Stimulated activated CD4-positive, alpha-beta T cell treated with anti-CD3 and anti-CD28 coated beads, Interleukin-2, amount 100 ng/mL, for 4 hours (primary cell): ENCODE measurements at regions not wholly inside any gene's neighbourhood (a gene's known extent, or its start where the extent isn't known, plus 50 kb on each side); places are given as distances from the start of the nearest gene placed in this dataset.
"Not testable (repeated sequence)": the region's sequence is repeated elsewhere in the genome, so short reads cannot be mapped to it uniquely, and the experiment has no call there.

Source experiments
- DNase-seq: peaks from one replicate; pipeline ENCODE4 v3.0.0-alpha.2; 2020; ENCODE audit warnings: low read depth

DNA sequence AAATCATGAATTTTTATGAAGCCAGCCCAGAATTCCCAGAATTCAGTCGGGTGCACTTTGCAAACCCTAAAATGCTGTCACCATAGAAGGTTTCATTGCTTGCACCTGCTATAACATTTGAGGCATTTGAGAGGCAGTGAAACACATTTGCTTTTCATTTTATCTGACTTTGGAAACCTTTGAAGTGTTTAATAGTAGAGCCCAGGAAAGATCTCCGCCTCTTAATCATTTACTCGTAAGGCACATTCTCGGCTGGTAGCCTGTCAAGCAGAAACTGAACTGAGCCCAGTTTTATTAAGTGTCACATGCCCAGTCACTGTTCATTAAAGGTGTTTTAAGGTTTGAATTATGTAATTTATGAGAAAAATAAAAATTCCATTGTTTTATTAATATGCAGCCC, 247.6 kb downstream of the EMX2 start:
- no peak for DNase-seq

DNA sequence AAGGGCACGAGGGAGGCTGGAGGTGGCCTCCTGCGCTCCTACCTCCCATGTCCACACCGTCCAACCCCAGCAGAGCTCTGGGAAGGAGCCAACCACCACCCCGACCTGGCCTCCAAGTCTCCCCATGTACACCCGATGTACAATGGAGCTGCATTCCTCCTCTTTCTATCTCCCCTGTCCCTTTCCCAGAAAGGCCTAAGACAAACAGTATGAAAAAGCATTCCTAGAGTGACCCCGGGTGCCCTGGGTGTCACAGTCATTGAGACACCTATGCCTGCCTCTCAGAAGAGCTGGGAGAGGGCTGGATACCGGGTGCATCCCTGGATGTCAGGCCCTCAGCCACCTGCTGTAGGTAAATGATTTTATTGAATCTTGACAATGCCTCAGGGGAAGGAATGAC, 248.1 kb downstream of the EMX2 start:
- DNase-seq: no peak

DNA sequence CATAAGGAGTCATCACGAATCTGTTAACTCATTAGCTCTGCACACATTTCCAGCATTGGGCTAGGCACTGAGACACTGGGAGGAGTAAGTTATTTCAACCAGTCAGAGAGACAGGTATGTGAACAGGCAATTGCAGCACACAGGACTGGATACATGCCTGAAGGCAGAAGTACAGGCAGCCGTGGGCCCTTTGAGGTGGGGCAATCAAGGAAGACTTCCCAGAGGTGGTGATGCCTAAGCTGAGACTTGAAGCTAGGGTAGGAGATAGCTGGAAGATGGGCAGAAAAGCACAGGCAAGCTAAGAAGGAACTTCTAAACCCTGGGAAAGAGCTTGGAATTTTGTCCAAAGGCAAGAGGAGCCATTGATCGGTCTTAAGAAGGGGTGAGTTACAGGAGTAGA, 249.7 kb downstream of the EMX2 start:
- no peak for DNase-seq

DNA sequence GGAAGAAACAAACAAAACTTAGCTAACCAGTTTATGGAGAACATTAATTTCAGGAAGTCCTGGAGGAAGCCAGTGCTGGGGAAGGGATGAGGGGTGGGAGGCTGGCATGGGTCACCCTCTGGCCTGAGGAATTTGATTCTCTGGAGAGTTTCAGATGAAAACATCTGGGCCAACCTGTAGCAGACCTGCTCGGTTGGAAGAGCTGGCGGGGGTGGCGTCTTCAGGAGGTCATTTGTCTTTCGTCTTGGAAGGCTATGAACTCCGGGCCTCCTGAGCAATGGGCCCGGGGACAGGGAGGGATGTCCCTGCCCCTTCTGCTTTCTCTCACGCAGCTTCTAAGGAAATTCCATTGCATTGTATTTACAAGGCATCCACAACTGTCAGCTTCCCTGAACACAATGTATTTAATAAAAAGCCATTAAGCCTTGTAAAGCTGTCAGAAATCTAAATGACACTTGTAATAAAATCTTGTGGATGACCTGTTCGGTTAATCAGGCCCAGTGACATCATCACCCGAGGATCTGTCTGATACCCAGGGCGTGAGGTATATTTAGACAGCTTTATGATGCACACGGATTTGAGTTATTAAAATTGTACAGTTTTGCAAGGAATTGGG, 250.5 kb downstream of the RAB11FIP2 start:
- no peak for DNase-seq

DNA sequence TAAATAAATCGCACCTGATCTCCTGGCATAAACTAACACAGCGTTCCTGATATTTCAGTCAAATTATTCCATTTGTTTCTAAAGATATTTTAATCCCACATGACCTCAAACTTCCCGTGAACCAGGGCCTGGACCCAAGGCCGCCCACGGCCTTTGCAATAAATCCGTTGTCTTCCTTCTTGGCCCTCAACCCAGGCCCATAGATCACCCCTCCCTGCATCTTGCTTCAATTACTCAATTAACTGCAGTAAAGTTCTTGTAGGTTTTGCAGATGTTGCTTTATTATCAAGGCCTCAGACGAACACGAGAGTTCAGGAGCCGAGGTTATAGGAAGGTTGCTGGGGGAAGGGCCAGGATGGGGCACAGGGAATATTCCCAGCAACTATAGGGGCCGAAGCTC, 249.4 kb downstream of the RAB11FIP2 start:
- DNase-seq: no peak

DNA sequence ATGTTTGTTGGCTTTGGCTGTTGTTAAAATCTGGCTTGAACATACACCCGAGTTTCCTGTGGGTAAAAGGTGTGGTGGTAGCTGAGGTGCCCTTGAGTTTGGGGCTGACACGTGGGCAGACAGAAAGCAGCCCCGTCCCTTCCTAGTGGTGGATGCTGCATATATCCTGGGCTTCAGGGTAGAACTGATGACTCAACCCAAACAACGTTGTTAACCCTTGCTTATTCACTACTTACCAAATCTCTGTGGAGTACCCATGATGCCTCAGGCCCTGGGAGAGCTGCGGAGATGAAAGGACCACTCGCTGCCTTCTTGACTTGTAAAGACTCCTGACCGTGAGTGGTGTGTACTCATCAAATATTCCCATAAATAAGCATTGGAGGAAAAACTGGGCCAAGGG, 245.1 kb downstream of the RAB11FIP2 start:
- DNase-seq: no peak

DNA sequence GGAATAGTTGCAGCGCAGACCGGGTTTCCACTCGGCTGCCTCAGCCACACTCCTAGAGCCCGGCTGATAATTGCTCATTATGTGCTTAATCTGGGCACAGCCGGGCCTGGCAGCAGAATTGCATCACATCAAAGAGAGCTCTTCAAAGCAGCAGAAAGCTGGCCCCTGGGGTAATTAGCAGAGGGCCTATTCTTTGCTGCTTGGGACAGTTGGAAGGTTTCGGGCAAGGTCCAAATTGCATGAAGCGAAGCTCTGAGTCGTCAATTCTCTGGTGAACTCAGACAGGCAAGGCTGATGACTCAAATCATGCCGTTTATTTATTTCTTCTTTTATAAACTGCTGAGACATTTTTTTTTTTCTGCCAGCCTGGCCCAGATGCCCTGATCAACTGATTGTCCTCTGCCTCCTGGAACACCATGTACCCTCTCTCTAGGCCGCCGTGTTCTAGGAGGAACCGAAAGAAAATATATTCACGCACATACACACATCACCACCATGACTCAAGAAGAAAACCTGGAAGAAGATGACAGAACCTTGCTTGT, 242.2 kb downstream of the RAB11FIP2 start:
- DNase-seq: no peak

DNA sequence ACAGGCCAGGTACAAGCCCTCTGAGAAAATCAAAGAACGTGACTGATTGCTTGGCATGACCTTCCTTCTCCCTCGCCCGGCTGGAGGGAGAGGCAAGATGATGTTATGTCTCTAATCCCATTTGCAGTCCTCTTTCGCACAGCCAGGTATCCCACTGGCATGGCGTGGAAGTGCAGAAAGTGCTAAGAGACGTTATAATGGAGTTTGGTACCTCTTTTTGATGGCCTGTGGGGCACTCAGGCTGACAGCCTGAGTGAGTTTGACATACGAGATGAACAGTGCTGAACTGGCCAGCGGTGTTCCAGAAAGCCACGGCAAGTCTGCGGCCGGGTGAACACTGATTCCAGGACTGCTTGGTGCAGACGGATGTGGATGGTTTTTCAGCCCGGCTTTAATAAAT, 241.6 kb downstream of the RAB11FIP2 start:
- no peak for DNase-seq

DNA sequence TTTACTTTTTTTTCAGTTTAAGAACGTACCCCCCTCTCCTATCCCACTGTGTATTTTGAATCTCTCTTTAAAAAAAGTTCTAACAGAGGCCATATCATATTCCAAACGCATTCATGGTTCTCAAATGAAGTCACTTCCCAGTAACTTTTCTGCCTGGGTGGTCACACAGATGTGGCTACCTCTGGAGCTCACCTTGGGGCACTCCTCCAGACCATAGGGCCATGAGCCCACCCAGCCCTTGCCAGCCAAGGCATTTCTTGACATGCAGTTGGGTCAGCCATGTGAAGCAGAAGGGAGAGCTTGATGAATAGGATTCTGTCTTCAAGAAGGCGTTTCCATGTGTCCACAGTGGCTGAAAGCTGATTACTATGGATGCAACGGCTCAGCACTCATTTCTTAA, 239.3 kb downstream of the RAB11FIP2 start:
- DNase-seq: no peak

DNA sequence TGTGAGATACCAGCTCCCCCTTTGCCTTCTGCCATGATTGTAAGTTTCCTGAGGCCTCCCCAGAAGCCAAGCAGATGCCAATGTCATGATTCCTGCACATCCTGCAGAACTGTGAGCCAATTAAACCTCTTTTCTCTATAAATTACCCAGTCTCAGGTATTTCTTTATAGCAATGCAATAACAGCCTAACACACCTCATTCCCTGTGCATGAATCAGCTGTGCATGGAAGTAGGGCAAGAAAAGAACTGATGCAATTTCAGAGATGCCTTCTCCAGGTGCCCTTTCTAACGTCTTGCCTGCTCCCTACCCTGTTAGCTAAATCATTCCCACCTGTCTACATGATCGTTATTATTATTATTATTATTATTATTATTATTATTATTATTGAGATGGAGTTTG, 230.9 kb downstream of the RAB11FIP2 start:
- not testable (repeated sequence) for DNase-seq

DNA sequence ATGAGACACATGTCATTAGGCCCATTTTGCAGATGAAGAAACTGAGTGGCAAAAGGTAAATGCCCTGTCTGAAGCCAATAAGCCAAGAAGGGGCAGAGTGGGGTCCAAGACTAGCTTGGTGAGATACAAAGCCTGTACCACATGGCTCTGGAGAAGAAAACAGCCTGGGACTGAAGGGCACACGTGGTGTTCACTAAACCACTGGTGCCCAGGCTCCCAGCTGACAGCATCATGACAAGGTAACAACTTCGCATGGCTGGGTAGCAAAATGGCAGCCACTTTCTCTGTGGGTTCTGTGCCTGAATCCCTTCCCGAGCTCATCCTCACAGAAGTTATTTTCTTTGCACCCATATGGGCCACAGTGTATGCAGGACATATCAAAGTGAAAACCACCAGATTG, 229.6 kb downstream of the RAB11FIP2 start:
- no peak for DNase-seq

DNA sequence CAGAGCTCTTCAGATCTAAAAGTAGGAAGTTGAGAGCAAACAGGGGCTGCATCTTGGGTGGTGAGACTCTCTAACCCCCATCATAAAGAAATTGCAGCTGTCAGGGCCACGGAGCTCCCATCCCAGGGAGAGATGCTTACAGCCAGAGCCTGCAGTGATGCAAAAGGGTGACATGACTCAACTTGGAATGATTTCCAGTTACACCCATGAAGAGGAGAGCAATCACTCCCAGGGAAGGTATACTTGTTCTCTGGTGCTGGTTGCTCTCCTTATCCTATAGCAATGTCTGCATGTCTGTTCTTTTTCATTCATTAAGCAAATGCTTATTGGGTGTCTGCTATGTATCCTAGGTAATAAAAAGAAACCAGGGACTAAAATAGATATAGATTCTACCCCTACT, 228.0 kb downstream of the RAB11FIP2 start:
- DNase-seq: no peak

DNA sequence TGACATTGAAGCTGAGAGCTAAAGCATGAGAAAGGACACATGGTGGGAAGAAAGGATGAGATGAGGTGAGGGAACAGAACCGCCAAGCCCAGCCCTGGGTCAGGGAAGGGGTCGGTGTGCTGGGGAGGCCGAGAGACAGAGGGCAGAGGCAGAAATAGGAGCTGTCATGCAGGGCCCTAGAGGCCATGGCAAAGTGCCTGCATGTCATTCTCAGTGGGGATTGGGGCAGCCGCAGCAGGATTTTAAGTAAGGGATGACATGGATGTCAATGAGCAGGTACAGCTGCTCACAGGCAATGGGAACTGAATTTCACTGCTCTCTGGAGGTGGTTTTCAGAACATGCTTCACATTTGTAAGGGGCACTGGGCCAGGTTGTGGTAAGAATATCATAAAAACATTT, 227.4 kb downstream of the RAB11FIP2 start:
- no peak for DNase-seq

DNA sequence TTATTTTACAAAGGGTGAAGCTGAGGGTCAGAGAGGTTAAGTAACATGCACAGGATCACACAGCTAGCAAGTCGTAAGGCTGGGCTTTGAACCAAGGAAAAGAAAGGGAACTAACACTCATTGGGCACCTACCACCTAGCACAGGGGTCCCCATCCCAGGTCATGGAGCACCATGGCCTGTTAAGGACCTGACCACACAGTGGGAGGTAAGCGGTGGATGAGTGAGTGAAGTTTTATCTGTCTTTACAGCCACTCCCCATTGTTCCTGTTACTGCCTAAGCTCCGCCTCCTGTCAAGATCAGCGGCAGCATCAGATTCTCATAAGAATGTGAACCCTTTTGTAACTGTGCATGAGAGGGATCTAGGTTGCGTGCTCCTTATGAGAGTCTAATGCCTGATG, 222.8 kb downstream of the RAB11FIP2 start:
- DNase-seq: no peak

DNA sequence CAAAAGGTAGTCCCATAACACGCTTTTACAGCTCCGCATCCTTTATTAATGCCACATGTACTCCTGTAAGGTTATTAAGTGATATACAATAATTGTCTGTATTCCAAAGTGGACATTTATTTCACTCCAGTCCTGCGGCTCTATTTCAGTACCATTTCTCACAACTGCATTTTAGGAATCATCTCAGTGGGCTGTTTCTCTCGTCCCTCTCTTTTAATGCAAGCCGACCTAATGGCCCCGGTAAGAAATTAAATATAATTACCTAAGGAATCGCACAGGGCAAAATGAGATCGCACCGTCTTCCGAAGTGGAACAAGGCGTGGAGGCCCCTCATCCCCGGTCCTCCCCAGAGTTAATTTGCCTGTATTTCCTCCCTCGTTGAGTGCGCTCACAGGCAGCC, 216.5 kb downstream of the RAB11FIP2 start:
- no peak for DNase-seq

DNA sequence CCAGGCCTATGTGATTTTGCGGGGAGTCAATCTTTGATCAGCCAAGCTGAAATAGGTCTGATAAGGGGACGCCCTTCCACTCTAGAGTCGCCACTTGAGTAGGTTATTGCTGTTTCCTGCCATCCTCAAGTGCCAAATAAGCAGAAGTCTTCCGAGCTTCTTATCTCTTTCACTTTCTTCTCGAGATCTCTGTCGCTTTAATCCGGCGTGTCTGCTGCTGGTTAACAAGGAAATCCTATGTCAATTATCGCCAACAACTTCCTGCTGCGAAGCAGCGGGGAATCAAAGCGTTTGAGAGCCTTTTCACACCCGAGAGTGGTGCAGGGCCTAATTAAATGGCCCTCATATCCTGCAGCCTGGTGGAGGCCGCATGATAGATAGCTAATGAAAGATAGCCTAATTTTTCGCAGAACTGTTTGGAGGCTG, 215.9 kb downstream of the RAB11FIP2 start:
- DNase-seq: peak; percentile 0

DNA sequence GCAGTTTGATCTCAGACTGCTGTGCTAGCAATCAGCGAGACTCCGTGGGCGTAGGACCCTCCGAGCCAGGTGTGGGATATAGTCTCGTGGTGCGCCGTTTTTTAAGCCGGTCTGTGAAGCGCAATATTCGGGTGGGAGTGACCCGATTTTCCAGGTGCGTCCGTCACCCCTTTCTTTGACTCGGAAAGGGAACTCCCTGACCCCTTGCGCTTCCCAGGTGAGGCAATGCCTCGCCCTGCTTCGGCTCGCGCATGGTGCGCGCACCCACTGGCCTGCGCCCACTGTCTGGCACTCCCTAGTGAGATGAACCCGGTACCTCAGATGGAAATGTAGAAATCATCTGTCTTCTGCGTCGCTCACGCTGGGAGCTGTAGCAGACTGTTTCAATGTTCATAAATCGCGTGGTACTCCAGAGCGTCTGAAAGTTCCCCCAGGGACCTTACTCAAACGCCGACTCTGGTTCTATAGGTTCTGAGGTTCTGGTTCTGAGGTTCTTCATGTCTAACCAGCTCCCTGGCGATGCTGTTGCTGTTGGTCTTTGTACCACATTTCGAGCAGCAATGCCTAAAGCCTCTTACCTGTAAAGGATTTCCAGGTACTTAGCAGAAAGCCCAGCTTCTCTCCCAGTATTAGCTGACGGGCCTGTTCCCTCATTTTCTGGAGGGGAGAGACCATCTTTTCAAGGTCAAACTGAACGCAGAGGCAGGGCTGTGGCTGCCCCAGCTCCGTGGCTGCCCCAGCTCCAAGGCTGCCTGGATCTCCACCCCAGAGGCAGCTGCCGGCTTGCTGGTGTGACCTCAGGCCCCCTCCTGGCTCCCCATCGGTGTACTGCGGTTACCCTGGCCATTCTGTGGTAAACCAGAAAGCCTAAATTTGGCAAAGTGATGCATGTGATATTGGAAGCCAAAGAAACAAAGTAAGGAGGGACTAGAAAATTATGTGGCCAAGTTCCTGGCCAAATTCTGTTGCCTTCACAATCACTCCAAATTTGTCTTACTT, 207.9 kb downstream of the RAB11FIP2 start:
- not testable (repeated sequence) for DNase-seq

DNA sequence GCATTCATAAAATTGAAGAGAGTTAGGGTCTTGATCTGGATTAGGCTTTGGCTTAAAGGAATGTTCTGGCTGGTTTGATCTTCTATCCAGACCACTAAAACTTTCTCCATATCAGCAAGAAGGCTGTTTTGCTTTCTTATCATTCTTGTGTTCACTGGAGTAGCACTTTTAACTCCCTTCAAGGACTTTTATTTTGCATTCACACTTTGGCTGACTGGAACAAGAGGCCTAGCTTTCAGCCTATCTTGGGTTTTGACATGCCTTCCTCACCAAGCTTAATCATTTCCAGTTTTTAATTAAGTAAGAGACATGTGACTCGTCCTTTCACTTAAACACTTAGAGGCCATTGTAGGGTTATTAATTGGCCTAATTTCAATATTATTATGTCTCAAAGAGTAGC, 190.3 kb downstream of the RAB11FIP2 start:
- DNase-seq: not testable (repeated sequence)

DNA sequence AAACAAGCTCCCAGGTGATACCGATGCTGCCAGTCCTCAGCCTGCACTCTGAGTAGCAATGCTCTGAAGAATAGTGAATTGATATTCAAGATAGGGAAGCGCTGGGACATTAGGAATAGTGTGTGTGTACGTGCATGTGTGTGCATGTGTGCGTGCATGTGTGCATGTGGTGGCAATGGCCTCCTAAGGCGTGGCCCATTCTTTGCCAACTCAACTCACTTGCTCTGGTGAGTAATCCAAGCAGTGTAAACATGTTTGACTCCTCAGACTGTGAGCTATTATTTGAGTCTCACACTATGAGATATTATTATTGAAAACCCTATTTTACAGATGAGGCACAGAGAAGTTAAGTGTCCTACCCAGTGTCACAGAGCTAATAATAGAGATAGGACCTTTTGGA, 186.6 kb downstream of the RAB11FIP2 start:
- no peak for DNase-seq

DNA sequence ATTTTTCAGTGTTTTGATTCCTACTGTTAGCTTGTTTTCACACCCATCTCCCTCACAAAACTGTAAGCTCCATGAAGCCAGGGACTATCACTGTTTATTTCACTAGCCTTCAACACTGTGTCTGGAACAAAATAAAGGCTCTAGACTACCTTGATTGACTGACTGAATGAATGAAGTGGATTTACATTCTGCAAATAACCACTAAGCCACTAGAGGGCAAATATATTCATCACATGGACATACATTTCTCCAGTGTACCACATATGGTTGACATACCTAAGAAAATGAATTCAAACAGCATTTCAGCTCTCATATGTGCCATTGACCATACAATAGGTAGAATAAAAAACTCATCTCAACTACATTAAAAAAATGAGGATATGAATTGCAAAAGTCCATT, 185.9 kb downstream of the RAB11FIP2 start:
- no peak for DNase-seq

DNA sequence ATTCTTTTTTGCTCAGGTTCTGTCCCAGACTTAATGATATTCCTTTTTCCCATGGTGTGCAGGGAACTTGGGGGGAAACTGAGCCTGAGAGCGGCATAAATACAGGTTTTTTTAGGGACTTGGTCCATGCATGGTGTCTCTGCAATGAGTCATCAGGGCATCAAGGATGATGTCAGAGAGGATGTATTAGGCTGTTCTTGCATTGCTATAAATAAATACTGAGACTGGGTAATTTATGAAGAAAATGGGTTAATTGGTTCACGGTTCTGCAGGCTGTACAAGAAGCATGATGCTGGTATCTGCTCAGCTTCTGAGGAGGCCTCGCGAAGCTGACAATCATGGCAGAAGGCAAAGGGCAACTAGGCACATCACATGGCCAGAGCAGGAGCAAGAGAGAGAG, 185.4 kb downstream of the RAB11FIP2 start:
- no peak for DNase-seq

DNA sequence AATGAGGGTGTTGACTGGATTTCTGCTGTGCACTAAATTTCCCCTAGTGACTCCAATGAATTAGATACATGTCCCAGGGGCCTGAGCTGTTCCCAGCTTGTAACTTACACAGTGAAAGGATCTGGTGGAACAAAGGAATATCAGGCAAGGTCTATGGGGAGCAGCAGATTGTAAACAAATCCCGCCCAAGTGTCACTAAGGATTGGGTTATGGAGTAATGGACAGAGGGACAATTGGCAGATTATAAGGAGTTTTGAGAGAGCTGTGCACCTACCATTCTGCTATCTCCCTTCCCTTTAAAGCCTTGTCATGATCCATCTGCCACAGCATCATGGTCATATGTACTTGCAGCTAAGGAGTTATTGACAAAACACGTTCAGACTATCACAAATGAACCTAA, 183.0 kb downstream of the RAB11FIP2 start:
- no peak for DNase-seq

DNA sequence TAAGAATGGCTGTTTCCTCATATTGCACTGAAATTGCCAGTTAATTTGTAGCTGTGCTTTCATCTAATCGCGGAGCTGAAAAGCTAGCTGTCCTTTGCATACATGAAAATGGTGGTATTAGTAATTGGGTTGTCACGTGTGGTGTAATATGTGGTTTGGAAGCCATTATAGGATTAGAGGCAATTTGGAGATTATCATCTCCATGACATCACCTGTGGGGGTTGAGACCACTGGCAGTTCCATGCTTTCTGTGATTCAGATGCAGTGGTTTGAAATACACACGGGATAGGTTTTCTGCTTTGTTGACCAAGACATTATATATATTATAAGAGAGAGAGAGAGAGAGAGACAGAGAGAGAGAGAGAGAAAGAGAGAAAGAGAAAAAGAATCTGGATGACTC, 180.8 kb downstream of the RAB11FIP2 start:
- no peak for DNase-seq
